Mesodermal cell (in vitro differentiated cells): ENCODE measurements at regions not wholly inside any gene's neighbourhood (a gene's known extent, or its start where the extent isn't known, plus 50 kb on each side); places are given as distances from the start of the nearest gene placed in this dataset.

Experiments
- H3K27ac ChIP-seq: 2 replicates; pipeline ENCODE4 v1.7.0; 2013; ENCODE audit warnings: mild to moderate bottlenecking, low read depth, low read length, moderate library complexity; ENCODE audit not compliant: severe bottlenecking
- H3K36me3 ChIP-seq: 2 replicates; pipeline ENCODE4 v1.7.1; 2013; ENCODE audit warnings: mild to moderate bottlenecking, low read length, moderate library complexity; ENCODE audit not compliant: control insufficient read depth, insufficient read depth
- H3K4me1 ChIP-seq: one replicate; pipeline ENCODE4 v1.7.1; 2013; ENCODE audit warnings: mild to moderate bottlenecking, low read length; ENCODE audit not compliant: insufficient read depth, control insufficient read depth, poor library complexity, severe bottlenecking
- H3K4me3 ChIP-seq: 2 replicates; pipeline ENCODE4 v1.7.0; 2013; ENCODE audit warnings: low read length, control low read depth, mild to moderate bottlenecking; ENCODE audit not compliant: insufficient read depth, poor library complexity, severe bottlenecking; ENCODE audit errors: extremely low read depth
- H3K9me3 ChIP-seq: 2 replicates; pipeline ENCODE4 v1.7.1; 2013; ENCODE audit warnings: mild to moderate bottlenecking, low read length, moderate library complexity; ENCODE audit not compliant: control insufficient read depth
- WGBS, 2 experiments: methylation state at CpG; one replicate each; pipeline ENCODE4 v1.1.5; 2013; ENCODE audit warnings: missing lambda C conversion rate in 2 of 2; ENCODE audit not compliant: insufficient coverage in 2 of 2; 5-methylcytosine and 5-hydroxymethylcytosine counted together

DNA sequence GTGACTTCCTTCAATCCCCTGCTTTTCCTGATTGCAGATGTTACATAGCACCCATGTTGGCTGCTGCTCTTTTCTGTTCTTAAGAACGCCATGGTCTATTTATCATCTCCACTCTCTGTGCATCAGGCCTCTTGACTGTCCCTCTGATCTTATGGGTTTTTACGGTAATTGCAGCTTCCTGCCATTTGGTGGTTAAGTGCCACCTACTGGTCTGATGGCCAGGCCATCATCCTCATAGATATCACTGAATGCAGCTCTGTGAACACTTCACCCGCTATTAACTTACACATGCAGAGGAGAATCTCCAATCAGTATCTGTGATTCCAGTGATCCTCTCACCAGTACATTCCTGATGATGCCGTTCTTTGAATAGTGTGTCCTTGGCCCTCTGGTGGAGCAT, 382.4 kb downstream of the TRAM1L1 start:
- Histone ChIP-seq H3K4me1 (no peaks in the 10 kb centered on the region), H3K4me3 (no peak overlapping the region), H3K9me3 (no peaks in the 10 kb centered on the region), H3K27ac (no peak overlapping the region), H3K36me3 (no peaks in the 10 kb centered on the region)
- WGBS, 2 experiments, result 87 to 96% methylated on average over 4 of the region's 4 CpGs

- no peaks in the 10 kb centered on the region for H3K4me1 ChIP-seq
- H3K27ac ChIP-seq, result no peak overlapping the region
- no peak overlapping the region for H3K4me3 ChIP-seq
- no peaks in the 10 kb centered on the region for H3K9me3 ChIP-seq
- H3K36me3 ChIP-seq, result no peaks in the 10 kb centered on the region
- no CpG with 5 or more reads among the region's 1 CpG for WGBS, 2 experiments
These were observed 396.8 kb downstream of the TRAM1L1 start for GRCh38 chr4:116688536-116688935.

GRCh38 chr4:116668190-116668589, 417.2 kb downstream of the TRAM1L1 start:
- no peaks in the 10 kb centered on the region for H3K36me3 ChIP-seq
- H3K27ac ChIP-seq, result no peak overlapping the region
- no peaks in the 10 kb centered on the region for H3K9me3 ChIP-seq
- no peaks in the 10 kb centered on the region for H3K4me1 ChIP-seq
- 30 to 61% methylated on average over 2 of the region's 2 CpGs for WGBS, 2 experiments
- H3K4me3 ChIP-seq, result no peak overlapping the region

DNA sequence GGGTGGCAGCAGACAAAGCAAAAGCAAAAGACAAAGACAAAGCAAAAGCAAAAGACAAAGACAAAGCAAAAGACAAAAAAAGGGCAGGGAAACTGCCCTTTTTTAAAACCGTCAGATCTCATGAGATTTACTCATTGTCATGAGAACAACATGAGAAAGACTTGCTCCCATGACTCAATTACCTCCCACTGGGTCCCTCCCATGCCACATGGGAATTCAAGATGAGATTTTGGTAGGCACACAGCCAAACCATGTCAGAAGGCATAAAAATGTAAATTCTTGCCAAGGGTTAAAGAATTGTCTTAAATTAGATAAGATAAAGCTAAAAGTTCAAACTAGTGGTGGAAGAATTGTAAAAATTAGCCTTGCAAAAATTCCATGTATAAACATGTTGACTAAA, 419.7 kb downstream of the TRAM1L1 start:
- Histone ChIP-seq H3K4me1 (no peaks in the 10 kb centered on the region), H3K4me3 (no peak overlapping the region), H3K27ac (no peak overlapping the region), H3K9me3 (no peaks in the 10 kb centered on the region), H3K36me3 (no peaks in the 10 kb centered on the region)
- 80 to 86% methylated on average over 1 of the region's 1 CpG for WGBS, 2 experiments

- Histone ChIP-seq H3K36me3 (no peaks in the 10 kb centered on the region), H3K9me3 (no peaks in the 10 kb centered on the region), H3K4me3 (no peak overlapping the region), H3K4me1 (no peaks in the 10 kb centered on the region), H3K27ac (no peak overlapping the region)
- 91% methylated on average over 2 of the region's 2 CpGs; no CpG with 5 or more reads in 1 of the 2 experiments for WGBS, 2 experiments
These were observed 421.2 kb downstream of the TRAM1L1 start for GRCh38 chr4:116664198-116664597.

DNA sequence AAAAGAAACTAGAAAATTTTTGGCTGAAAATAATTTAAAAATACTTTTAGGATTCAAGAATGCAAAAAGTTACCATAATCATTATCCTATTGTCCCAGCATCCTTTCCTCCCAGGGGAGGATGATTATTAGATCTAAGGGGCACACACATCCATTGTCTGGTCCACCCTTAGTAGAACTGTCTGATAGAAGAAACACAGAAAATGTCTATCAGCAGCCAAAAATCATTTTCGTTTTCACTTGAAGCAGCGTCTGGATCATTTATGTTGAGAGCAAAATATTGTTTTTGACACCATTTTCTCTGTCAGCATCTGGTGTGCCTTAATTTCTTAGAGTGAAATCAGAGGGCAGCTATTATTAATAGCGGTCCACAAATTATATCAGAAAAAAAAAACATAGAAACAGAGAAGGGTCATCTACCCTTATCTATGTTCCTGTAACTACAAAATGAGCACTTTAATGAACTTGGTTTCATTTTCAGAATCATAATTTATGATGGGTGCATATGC, 446.3 kb downstream of the TRAM1L1 start:
- Histone ChIP-seq H3K4me3 (no peak overlapping the region), H3K9me3 (no peaks in the 10 kb centered on the region), H3K27ac (no peak overlapping the region), H3K4me1 (no peaks in the 10 kb centered on the region), H3K36me3 (no peaks in the 10 kb centered on the region)
- 68% methylated on average over 2 of the region's 3 CpGs; no CpG with 5 or more reads in 1 of the 2 experiments for WGBS, 2 experiments

DNA sequence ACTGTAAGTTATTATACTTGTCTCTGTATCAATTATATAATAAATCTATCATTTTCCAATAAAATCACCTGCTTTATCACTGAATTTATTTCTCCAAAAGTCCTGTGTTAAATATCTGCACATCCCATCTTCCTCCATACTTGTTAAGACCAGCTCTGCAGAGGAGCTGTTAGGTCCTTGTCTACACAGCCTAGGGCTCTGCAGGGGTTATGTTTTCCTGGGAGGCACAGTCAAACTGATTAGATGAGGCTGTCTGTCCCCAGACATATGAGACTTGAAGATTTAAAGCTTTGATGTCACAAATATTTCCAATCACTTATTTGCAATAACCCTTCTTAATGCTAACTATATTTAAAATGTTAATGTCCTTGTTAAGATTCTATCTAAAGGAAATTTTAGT, 446.8 kb downstream of the TRAM1L1 start:
- no peaks in the 10 kb centered on the region for H3K36me3 ChIP-seq
- no peaks in the 10 kb centered on the region for H3K4me1 ChIP-seq
- H3K4me3 ChIP-seq, result no peak overlapping the region
- no peaks in the 10 kb centered on the region for H3K9me3 ChIP-seq
- H3K27ac ChIP-seq, result no peak overlapping the region

- Histone ChIP-seq H3K4me1 (no peaks in the 10 kb centered on the region), H3K36me3 (no peaks in the 10 kb centered on the region), H3K9me3 (no peaks in the 10 kb centered on the region), H3K4me3 (no peak overlapping the region), H3K27ac (no peak overlapping the region)
- WGBS, 2 experiments, result no CpG with 5 or more reads among the region's 1 CpG
These were observed 448.5 kb downstream of the TRAM1L1 start for GRCh38 chr4:116636917-116637316.

DNA sequence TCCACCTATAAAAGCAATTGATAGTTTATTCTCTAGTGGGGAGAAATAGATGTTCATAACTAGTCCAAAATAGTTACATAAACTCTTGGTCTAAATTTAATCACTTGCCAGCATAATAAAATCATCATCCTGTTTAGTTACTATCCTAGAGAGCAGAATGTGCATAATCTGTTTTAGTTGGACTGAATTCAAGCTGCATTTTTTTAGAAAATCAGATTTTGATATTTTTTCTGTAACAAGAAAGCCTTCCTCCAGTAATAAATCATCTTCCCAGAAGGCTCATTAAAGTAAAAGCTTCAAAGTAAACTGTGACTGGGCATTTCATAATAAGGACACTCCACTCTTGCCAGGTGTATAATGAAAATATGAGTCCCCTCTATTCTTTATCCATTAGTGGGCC, 453.1 kb downstream of the TRAM1L1 start:
- Histone ChIP-seq H3K4me3 (no peak overlapping the region), H3K4me1 (no peaks in the 10 kb centered on the region), H3K27ac (no peak overlapping the region), H3K36me3 (no peaks in the 10 kb centered on the region), H3K9me3 (no peaks in the 10 kb centered on the region)

- Histone ChIP-seq H3K4me3 (no peak overlapping the region), H3K9me3 (no peaks in the 10 kb centered on the region), H3K36me3 (no peaks in the 10 kb centered on the region), H3K4me1 (no peaks in the 10 kb centered on the region), H3K27ac (no peak overlapping the region)
- 85% methylated on average over 2 of the region's 2 CpGs; no CpG with 5 or more reads in 1 of the 2 experiments for WGBS, 2 experiments
These were observed 456.8 kb downstream of the TRAM1L1 start for GRCh38 chr4:116628598-116628997.

GRCh38 chr4:116627545-116627944, 457.8 kb downstream of the TRAM1L1 start:
- H3K4me1 ChIP-seq, result no peaks in the 10 kb centered on the region
- H3K4me3 ChIP-seq, result no peak overlapping the region
- no peak overlapping the region for H3K27ac ChIP-seq
- no peaks in the 10 kb centered on the region for H3K9me3 ChIP-seq
- WGBS, 2 experiments, result no CpG with 5 or more reads among the region's 1 CpG
- H3K36me3 ChIP-seq, result no peaks in the 10 kb centered on the region
